Occipital lobe (tissue), 1 donor: ENCODE measurements at regions not wholly inside any gene's neighbourhood (a gene's known extent, or its start where the extent isn't known, plus 50 kb on each side); places are given as distances from the start of the nearest gene placed in this dataset.

Source experiments
- DNase-seq: peaks from one replicate; lab custom pipeline; 2025; lab: John Stamatoyannopoulos, UW

- DNase-seq, result no peak
These were observed 543.6 kb upstream of the CFAP20DC start for GRCh38 chr3:59593380-59593779.

GRCh38 chr3:59580996-59581395 lies 531.2 kb upstream of the CFAP20DC start:
- no peak for DNase-seq

- DNase-seq, result no peak
These were observed 530.7 kb upstream of the CFAP20DC start for GRCh38 chr3:59580499-59580898.

- DNase-seq, result no peak
These were observed 528.3 kb upstream of the CFAP20DC start for GRCh38 chr3:59578129-59578528.

DNA sequence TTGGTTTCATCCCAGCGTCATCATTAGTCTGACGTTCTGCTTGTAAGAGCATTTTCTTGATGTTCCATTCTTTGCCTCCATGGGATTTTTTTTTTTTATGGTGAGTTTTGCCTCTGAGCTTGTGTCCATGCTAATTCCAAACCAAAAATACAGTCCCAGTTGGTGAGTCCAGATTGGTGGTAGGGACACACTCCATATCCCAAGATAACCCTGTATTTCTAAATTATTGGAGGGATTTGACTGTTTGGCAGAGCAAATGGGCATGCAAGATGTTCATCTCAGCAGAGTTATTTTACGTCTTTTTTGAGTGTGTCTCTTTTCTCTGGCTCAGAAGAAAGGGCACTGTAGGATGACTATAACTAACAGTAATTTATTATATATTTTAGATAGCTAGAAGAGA lies 526.8 kb upstream of the CFAP20DC start:
- no peak for DNase-seq

DNA sequence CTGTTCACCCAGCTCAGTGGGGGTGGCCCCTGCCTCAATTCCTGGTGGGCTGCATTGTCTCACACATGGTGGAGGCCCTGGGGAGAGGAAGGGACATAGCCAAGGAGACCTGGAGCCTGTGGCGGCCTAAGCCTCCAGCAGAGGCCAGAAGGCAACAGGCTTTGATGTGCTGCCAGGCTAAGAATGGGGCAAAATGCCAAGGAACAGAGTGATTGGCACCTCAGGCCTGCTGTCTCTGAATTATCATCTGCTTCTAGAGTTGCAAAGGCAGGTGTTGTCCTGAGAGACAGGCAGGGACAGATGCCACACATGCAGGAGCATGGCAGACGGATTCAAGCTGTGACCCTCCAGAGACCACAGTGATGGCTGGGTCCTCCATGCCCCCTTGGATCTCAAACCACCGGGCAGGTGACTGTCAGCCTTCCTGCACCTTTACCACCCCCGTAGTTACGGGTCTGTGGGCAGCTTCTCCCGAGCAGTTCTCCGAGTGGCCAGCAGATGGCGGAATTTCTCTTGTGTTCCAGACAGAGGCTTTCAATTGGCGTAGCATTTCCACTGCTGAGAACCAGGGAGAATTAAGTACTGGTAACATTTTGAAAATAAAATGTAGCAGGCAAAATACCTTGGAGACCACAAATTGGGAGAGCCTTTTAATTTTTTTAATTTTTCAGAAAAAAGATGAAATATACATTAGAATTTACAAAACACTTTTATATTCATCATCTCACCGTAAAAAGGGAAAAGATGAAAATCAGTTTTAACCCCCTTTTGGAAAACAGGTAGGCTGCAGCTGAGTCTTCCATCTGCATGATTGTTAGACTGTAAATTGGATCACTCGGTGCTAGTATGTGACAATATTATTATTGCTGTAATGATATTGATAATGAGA lies 525.5 kb upstream of the CFAP20DC start:
- peak; percentile 65 for DNase-seq

DNA sequence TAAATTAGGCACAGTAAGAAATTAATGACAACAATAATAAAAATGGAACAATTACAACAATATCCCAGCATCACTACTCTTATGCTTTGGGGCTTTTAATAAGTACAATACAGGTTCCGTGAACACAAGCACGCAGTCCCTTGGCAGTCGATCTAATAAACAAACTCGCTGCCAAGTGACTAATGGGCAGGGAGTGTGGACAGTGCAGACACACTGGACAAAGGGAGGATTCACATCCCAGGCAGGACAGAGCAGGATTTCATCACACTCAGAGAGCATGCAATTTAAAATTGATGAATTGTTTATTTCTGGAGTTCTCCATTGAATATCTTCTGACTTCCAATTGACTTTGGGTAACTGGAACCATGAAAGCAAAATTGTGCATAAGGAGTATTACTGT lies 524.1 kb upstream of the CFAP20DC start:
- peak; percentile 64 for DNase-seq

DNA sequence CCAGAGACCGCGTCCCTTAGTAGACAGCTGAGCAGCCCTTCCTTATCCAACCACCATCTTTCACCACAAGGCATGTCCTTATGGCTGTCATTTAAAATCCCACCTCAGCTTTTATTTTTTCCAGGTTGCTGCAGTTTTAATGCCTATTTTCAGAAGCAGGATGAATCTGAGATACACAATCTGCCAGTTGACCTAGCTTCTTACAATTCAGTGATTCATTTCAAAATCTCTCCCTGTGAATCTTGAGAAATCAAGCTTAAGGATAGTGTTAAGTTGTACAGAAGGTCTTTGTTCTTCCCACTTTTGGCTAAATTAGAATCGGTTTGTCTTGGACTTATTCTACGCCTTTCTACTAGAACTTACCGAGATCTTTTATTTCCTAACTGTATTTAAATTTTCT lies 522.3 kb upstream of the CFAP20DC start:
- DNase-seq, result no peak

DNA sequence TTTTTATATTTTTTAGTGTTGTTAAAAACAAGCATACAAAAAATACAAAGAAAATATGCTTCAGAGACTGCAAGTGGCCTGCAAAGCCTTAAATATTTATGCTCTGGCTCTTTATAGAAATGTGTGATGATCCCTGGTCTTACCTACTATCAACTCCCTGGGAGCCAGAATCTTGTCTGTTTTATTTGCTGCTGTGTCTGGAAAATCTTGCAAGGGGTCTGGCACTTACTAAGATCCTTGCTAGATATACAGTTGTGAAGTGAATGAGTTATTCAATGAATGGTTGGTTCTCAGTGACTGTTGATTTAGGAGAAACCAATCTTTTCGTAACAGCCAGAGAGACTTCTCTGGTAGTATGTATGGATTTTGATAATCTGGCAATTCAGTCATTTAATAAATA lies 521.0 kb upstream of the CFAP20DC start:
- DNase-seq, result no peak

GRCh38 chr3:59567661-59568060 lies 517.8 kb upstream of the CFAP20DC start:
- no peak for DNase-seq

DNA sequence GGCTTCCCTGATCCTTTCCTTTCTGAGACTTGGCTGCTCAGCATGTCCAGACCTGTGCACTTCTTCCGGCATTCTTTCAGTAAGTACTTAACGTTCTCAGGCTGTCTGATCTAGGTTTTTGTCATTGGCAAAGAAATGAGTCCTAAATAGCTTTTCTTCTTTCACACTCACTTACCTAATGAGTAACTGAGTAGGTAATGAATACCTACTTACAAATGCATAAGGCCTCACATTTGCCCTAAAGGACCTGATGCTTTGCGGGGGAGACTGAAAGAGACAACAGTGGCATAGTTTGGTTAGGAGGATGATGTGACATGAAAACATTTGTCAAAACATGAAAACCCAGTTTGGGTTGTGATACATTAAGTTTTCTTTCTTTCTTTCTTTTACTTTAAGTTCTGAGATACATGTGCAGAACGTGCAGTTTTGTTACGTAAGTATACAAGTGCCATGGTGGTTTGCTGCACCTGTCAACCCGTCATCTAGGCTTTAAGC lies 516.7 kb upstream of the CFAP20DC start:
- DNase-seq, result no peak

GRCh38 chr3:59565125-59565524 lies 515.3 kb upstream of the CFAP20DC start:
- DNase-seq, result no peak

- DNase-seq, result no peak
These were observed 514.1 kb upstream of the CFAP20DC start for GRCh38 chr3:59563966-59564365.

DNA sequence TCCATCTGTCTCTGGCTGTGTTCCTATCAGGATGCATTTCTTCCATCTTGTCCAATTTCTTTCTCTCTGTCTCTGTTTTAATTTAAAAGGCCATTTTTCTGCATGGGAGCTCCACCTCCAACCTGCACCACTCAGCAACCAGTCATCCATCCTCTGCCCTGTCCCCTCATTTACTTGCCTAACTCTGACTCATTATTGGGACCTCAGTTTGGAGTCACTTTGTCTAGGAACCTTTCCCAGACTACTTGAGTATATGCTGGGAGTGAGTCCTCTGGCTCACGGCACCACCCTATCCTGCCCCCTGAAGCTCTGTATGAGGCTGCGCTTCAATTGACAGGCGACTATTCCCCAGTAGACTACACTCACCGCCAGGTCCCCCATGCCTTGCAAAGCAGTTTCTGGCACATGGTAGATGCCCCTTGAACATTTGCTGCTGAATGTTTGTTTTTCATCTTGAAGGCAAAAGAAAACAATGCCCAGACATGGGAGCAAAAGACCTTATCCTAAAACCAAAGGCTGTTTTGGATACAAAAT lies 513.3 kb upstream of the CFAP20DC start:
- no peak for DNase-seq

GRCh38 chr3:59559721-59560435 lies 510.1 kb upstream of the CFAP20DC start:
- peak; percentile 5 for DNase-seq

DNA sequence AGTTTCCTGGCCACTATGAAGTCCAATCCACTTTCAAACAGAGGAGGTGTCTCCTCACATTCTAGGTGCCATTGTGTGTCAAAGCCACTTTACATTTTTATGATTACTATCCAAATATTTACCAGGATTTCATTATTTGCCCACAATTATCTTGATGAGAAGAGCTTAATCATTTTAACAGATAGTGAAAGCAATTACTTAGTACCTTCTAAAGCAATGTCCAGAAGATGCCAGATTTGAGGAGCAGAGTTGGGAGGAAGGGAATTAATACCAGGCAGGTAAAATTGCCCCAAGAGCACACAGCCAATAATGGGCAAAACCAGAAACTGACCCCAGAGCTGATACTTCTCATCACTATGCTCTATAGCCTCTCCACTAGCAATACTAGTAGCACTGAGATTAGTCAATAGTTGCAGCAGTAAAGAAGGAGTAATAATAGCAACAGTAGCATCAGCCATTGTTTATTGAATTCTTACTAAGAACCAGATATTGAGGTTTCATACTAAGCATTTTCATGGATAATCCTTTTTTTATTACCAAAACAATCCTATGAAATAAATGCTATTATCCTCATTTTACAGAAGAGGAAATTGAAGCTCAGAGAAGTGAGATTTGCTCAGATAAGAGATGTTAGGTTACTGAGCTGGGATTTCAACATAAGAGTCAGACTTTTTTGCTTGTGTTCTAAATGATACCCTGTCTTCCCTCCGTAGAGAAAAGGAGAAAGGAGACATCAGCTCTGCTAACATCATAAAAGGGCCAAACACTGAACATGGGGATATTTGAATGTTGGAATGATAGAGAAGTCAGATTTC lies 509.3 kb upstream of the CFAP20DC start:
- DNase-seq, result no peak

- DNase-seq, result no peak
These were observed 505.9 kb upstream of the CFAP20DC start for GRCh38 chr3:59555593-59556315.

DNA sequence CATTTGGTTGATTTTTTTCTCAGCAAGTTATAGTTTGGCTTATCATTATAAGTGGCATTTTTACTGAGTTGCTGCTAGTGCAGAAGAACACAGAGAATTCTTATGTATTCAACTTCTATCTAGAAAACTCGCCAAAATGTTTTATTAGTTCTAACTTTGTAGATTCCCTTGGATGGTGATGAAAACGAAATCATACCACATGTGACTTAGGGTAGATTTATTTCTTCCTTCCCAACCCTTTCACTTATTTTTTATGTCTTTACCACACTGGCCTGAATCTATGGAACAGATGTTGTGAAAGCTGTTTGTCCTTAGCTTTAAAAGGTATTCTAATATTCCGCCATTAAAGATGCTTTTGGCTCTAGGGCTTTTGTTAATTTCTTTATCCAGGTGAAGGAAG lies 503.3 kb upstream of the CFAP20DC start:
- no peak for DNase-seq

GRCh38 chr3:59551834-59552233 lies 502.0 kb upstream of the CFAP20DC start:
- no peak for DNase-seq

DNA sequence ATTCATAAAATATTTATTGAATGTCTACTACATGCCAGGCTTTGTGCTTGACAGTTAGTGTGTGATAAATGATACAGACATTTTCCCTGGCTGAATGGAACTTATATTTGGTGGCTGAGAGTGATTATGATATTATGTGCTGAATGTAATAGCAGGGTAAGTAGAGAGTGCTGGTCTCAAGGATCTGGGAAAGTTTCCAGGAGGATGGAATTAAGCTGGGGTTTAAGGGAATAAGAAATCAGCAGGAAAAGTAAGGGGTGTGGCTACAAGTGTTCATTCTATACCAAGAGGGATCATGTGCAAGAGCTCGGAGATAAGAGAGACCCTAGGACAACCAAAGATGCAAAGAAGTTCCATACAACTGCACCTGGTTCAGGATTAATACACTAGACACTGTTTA lies 500.1 kb upstream of the CFAP20DC start:
- no peak for DNase-seq

GRCh38 chr3:59547874-59548273 lies 498.0 kb upstream of the CFAP20DC start:
- no peak for DNase-seq
